ENCODE measurements at regions not wholly inside any gene's neighbourhood (a gene's known extent, or its start where the extent isn't known, plus 50 kb on each side); places are given as distances from the start of the nearest gene placed in this dataset.

GRCh38 chr5:157914151-157914788 is 55.3 kb upstream of the CLINT1 start:
- Histone ChIP-seq H4K20me1 (ENCODE audit: control insufficient read depth, insufficient read depth) (no peaks in the 10 kb centered on the region), H3K4me2 (ENCODE audit: control insufficient read depth, insufficient read depth) (no peak overlapping the region), H3K4me3 (no peak overlapping the region), H2AFZ (ENCODE audit: control insufficient read depth, low read depth, low read length) (no peak overlapping the region), H3K36me3 (ENCODE audit: control insufficient read depth in 2 of 2, insufficient read depth in 2 of 2, low read length in 1 of 2) (no peaks in the 10 kb centered on the region), H3K79me2 (ENCODE audit: control insufficient read depth, insufficient read depth, low read length) (no peaks in the 10 kb centered on the region), H3K9ac (ENCODE audit: control insufficient read depth, insufficient read depth, low read length) (no peak overlapping the region), H3K9me3 (replicated peaks; ENCODE audit: control insufficient read depth, insufficient read depth, low read length) (no peaks in the 10 kb centered on the region), H3K4me1 (ENCODE audit: control insufficient read depth, insufficient read depth, low read length) (peaks cover 8% of the 10 kb centered on the region; the same call in 1 of the 2 replicates), H3K27ac (ENCODE audit: control insufficient read depth, insufficient read depth) (no peak overlapping the region), H3K27me3 (replicated peaks in 1 of 2; ENCODE audit: control insufficient read depth in 2 of 2, insufficient read depth in 2 of 2, low read length in 1 of 2) (no peaks in the 10 kb centered on the region)
- ChIA-PET POLR2A (interaction anchor here (0.5 to 0.7 kb wide), 2 partner anchors 12 to 495 kb away, joined by 3 to 4 read pairs; no protein-coding TSS in a partner anchor), SMC1A (ENCODE audit: uncharacterized antibody, unreplicated experiment) (interaction anchor here (0.5 to 9.0 kb wide), 12 partner anchors 10 to 1293 kb away, joined by 3 to 150 read pairs (median 4); partner anchors contain the start of gene CLINT1), RAD21 (ENCODE audit: unreplicated experiment) (interaction anchor here (1.0 to 8.7 kb wide), 5 partner anchors 34 to 97 kb away, joined by 3 to 66 read pairs (median 11); no protein-coding TSS in a partner anchor), CTCF (interaction anchor here (0.9 to 9.1 kb wide), 8 partner anchors 21 to 96 kb away, joined by 3 to 166 read pairs (median 4); no protein-coding TSS in a partner anchor)
- DNase-seq (ENCODE audit: low read depth, low spot score) (no peak), FAIRE-seq (no peak), ATAC-seq (no peak)
- no TSS peak for BruUV-seq (replicated peaks)
- intact Hi-C loops (cut with micrococcal nuclease; ENCODE audit: unreplicated experiment) (no loop called here), in situ Hi-C loops (cut with MboI) (no loop called here)
- TF ChIP-seq IRF3 (IDR thresholded peaks at IDR 0.05) (no peak), IKZF2 (IDR thresholded peaks at IDR 0.05) (no peak), ZNF217 (IDR thresholded peaks at IDR 0.05) (no peak), CHD4 (IDR thresholded peaks at IDR 0.05) (no peak), ATF2 (IDR thresholded peaks at IDR 0.05; ENCODE audit: low read length) (no peak), ZNF384 (IDR thresholded peaks at IDR 0.05; ENCODE audit: borderline replicate concordance, low read depth, low read length) (no peak)
- 63% methylated on average over 7 of the region's 7 CpGs for WGBS (ENCODE audit: insufficient coverage, insufficient replicate concordance, low lambda C conversion rate, missing lambda C conversion rate)
